Gastroesophageal sphincter (tissue), 4 donors: ENCODE measurements at regions not wholly inside any gene's neighbourhood (a gene's known extent, or its start where the extent isn't known, plus 50 kb on each side); places are given as distances from the start of the nearest gene placed in this dataset.

ENCODE experiments used
- ATAC-seq: fragments of 150-250 bp; one replicate; pipeline ENCODE4 v1.9.1; 2016; ENCODE audit warnings: mild to moderate bottlenecking, moderate library complexity
- H3K27ac ChIP-seq, 4 donors: fragments of 200-600 bp; sonication (generic) in 3 of 4; 1 replicate in 3 of 4; 2 replicates in 1 of 4; pipeline ENCODE4 v1.5.1; 2016 to 2019
- H3K27me3 ChIP-seq: fragments of 200-600 bp; sonication (generic); one replicate; pipeline ENCODE4 v1.5.1; 2019
- H3K36me3 ChIP-seq, 2 donors: fragments of 200-600 bp; sonication (generic); one replicate each; pipeline ENCODE4 v1.5.1; 2019; ENCODE audit warnings: control low read depth in 1 of 2
- H3K4me1 ChIP-seq, 3 donors: fragments of 200-600 bp; sonication (generic); 1 replicate in 2 of 3; 2 replicates in 1 of 3; pipeline ENCODE4 v1.5.1; 2016 to 2019; ENCODE audit warnings: control low read depth in 2 of 3
- H3K4me3 ChIP-seq, 2 donors: fragments of 200-600 bp; sonication (generic); one replicate each; pipeline ENCODE4 v1.5.1; 2019; ENCODE audit warnings: mild to moderate bottlenecking in 1 of 2, moderate library complexity in 1 of 2
- H3K9me3 ChIP-seq, 3 donors: fragments of 200-600 bp; sonication (generic); one replicate each; pipeline ENCODE4 v1.5.1; 2017 to 2019; ENCODE audit warnings: control low read depth in 2 of 3
- EP300 ChIP-seq: sonication (generic); formaldehyde crosslinking; IDR thresholded peaks from one replicate; pipeline ENCODE4 v1.6.1; 2017; ENCODE audit warnings: antibody characterized with exemption, mild to moderate bottlenecking
- POLR2A ChIP-seq, 2 donors: fragments of 450-650 bp; IDR thresholded peaks; one replicate each; pipeline ENCODE4 v1.6.1; 2017; ENCODE audit warnings: antibody characterized with exemption in 2 of 2, mild to moderate bottlenecking in 2 of 2, moderate library complexity in 1 of 2
- POLR2AphosphoS5 ChIP-seq: sonication (generic); formaldehyde crosslinking; IDR thresholded peaks from one replicate; pipeline ENCODE4 v1.6.1; 2017; ENCODE audit warnings: antibody characterized with exemption
- whole genome bisulfite sequencing, 2 donors: methylation state at CpG; one replicate each; pipeline ENCODE4 v1.1.5; 2018; ENCODE audit warnings: low coverage in 1 of 2; 5-methylcytosine and 5-hydroxymethylcytosine counted together
- TF ChIP-seq, protein P1 (sequence below), 4 experiments: fragments of 200-600 bp in 2 of 4; fragments of 450-650 bp in 2 of 4; sonication (generic) in 1 of 4; IDR thresholded peaks; one replicate each; pipeline ENCODE4 v1.5.1; 2017 to 2019; ENCODE audit warnings: antibody characterized with exemption in 4 of 4, mild to moderate bottlenecking in 2 of 4, moderate library complexity in 2 of 4

DNA sequence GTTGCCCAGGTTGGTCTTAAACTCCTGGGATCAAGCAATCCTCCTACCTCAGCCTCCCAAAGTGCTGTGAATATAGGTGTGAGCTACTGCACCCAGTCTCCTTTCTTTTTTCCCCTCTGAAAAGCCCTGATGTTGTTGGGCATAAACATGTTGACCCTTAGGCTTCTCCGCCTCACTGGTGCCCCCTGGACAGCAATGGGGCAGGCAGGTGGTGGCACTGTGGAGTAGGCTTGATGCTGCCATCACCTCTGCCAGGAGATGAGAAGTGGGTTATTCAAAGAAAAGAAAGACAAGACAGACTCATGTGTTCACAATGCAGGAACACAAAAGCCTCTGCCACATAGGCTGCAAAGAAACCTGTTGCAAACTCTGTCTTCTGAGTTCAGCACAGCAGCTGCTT, 169.9 kb downstream of the EN1 start:
- Histone ChIP-seq H3K4me1 (no peaks in the 10 kb centered on the region), H3K36me3 (no peaks in the 10 kb centered on the region), H3K27ac (no peak overlapping the region), H3K4me3 (no peak overlapping the region), H3K27me3 (peaks cover 17% of the 10 kb centered on the region), H3K9me3 (no peaks in the 10 kb centered on the region)
- ATAC-seq, result no peak
- WGBS, 2 donors, result no CpG with 5 or more reads among the region's 1 CpG
- TF ChIP-seq, protein P1, sequence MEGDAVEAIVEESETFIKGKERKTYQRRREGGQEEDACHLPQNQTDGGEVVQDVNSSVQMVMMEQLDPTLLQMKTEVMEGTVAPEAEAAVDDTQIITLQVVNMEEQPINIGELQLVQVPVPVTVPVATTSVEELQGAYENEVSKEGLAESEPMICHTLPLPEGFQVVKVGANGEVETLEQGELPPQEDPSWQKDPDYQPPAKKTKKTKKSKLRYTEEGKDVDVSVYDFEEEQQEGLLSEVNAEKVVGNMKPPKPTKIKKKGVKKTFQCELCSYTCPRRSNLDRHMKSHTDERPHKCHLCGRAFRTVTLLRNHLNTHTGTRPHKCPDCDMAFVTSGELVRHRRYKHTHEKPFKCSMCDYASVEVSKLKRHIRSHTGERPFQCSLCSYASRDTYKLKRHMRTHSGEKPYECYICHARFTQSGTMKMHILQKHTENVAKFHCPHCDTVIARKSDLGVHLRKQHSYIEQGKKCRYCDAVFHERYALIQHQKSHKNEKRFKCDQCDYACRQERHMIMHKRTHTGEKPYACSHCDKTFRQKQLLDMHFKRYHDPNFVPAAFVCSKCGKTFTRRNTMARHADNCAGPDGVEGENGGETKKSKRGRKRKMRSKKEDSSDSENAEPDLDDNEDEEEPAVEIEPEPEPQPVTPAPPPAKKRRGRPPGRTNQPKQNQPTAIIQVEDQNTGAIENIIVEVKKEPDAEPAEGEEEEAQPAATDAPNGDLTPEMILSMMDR (IDR thresholded peaks at IDR 0.05), result no peak
- TF ChIP-seq POLR2AphosphoS5 (no peak), EP300 (no peak), POLR2A (IDR thresholded peaks at IDR 0.05) (no peak)

GRCh38 chr2:118675531-118675930, 171.9 kb downstream of the EN1 start:
- H3K4me1 ChIP-seq, result peaks cover 0 to 9% (median 2%) of the 10 kb centered on the region in 3 donors
- peaks cover 5% of the 10 kb centered on the region for H3K27me3 ChIP-seq
- H3K36me3 ChIP-seq, result no peaks in the 10 kb centered on the region
- no peak overlapping the region for H3K4me3 ChIP-seq
- TF ChIP-seq, protein P1 (IDR thresholded peaks at IDR 0.05), result no peak
- H3K27ac ChIP-seq, result no peak overlapping the region
- ATAC-seq, result peak; percentile 67
- no peaks in the 10 kb centered on the region for H3K9me3 ChIP-seq

GRCh38 chr2:118672571-118673158, 174.8 kb downstream of the EN1 start:
- Histone ChIP-seq H3K27me3 (no peaks in the 10 kb centered on the region), H3K4me1 (peaks cover 0 to 17% (median 9%) of the 10 kb centered on the region in 3 donors), H3K9me3 (no peaks in the 10 kb centered on the region), H3K36me3 (no peaks in the 10 kb centered on the region), H3K27ac (no peak overlapping the region), H3K4me3 (no peak overlapping the region)
- TF ChIP-seq POLR2AphosphoS5 (no peak), EP300 (no peak), POLR2A (IDR thresholded peaks at IDR 0.05) (no peak)
- TF ChIP-seq, protein P1 (IDR thresholded peaks at IDR 0.05), result no peak
- WGBS, 2 donors, result 55 to 56% methylated on average over 2 to 3 of the region's 3 CpGs
- ATAC-seq, result no peak

GRCh38 chr2:118671701-118672454, 175.6 kb downstream of the EN1 start:
- TF ChIP-seq POLR2AphosphoS5, result no peak
- TF ChIP-seq POLR2A (IDR thresholded peaks at IDR 0.05), result no peak
- ATAC-seq, result no peak
- 71 to 87% methylated on average over 3 to 5 of the region's 5 CpGs for WGBS, 2 donors

GRCh38 chr2:118670838-118671237, 176.6 kb downstream of the EN1 start:
- H3K36me3 ChIP-seq, result no peaks in the 10 kb centered on the region
- no peaks in the 10 kb centered on the region for H3K9me3 ChIP-seq
- no peaks in the 10 kb centered on the region for H3K27me3 ChIP-seq
- H3K27ac ChIP-seq, result no peak overlapping the region
- 8 to 10% methylated on average over 6 of the region's 6 CpGs for WGBS, 2 donors
- TF ChIP-seq, protein P1 (IDR thresholded peaks at IDR 0.05), result no peak
- TF ChIP-seq EP300, result no peak
- TF ChIP-seq POLR2A (IDR thresholded peaks at IDR 0.05), result no peak
- TF ChIP-seq POLR2AphosphoS5, result no peak
- H3K4me1 ChIP-seq, result peaks cover 0 to 17% (median 9%) of the 10 kb centered on the region in 3 donors
- H3K4me3 ChIP-seq, result no peak overlapping the region
- ATAC-seq, result no peak

More at GRCh38 chr2:118671701-118672454, 175.6 kb downstream of the EN1 start:
- Histone ChIP-seq H3K9me3 (no peaks in the 10 kb centered on the region), H3K27ac (no peak overlapping the region), H3K4me3 (no peak overlapping the region), H3K4me1 (peaks cover 0 to 17% (median 9%) of the 10 kb centered on the region in 3 donors), H3K36me3 (no peaks in the 10 kb centered on the region), H3K27me3 (no peaks in the 10 kb centered on the region)
